MV-4-11 (cell line): ENCODE measurements at regions not wholly inside any gene's neighbourhood (a gene's known extent, or its start where the extent isn't known, plus 50 kb on each side); places are given as distances from the start of the nearest gene placed in this dataset.
"Not testable (repeated sequence)": the region's sequence is repeated elsewhere in the genome, so short reads cannot be mapped to it uniquely, and the experiment has no call there.

Experiments used
- DNase-seq: peaks from one replicate; lab custom pipeline; 2025; lab: John Stamatoyannopoulos, UW

DNA sequence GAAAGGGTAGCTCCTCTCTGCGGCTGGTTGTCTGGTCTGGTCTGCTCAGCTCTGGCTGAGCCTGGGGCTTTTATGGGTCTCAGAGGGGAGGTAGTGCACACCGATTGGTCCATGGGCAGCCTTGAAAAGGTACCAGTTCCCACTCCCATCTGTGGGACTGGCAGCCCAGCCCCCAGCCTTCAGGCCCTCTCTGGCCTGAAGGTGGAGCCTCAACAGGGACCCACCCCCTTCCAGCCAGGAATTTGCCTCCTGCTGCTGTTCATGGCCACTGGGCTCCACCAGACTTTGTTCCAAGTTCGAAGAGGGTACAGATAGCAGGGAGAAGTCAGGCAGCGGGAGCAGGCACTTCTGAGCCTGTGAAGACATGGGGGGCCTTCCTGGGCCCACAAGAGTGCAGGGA is 165.3 kb upstream of the SLC27A6 start:
- no peak for DNase-seq

GRCh38 chr5:128800377-128800776 is 164.9 kb upstream of the SLC27A6 start:
- DNase-seq = no peak

DNA sequence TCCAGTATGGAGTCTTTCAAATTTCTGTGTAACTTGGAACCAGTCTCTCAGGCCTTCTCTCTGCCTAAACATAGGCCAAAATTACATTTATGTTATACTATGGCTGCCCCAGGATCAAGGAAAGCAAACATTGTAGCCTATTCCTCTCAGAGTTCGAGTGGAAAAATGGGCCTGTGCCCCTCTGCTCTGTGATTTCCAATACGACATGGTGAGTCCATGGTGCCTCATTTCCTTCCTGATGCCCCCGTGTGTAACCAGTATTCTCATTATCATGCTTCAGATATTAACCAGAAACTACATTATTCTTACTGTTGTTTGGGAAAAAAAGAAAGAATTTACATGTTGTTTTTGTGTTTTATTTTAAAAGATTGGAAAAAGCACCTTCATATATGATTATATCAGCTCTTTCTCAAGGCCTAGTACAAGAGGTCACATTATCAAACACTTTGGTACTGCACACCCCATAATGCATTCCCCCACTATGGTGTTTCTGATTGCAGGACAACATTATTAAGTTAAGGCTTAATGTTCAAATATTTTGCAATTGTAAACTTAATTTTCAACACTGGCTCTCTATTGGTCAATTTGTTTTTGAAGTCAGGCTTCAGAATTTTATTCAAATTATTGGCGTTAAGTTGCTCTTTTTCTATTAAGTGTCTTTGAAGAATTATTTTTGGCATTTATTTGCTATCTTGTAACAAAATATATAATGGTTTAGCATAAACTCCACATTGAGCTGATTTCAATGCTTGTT is 151.8 kb upstream of the SLC27A6 start:
- DNase-seq = no peak

DNA sequence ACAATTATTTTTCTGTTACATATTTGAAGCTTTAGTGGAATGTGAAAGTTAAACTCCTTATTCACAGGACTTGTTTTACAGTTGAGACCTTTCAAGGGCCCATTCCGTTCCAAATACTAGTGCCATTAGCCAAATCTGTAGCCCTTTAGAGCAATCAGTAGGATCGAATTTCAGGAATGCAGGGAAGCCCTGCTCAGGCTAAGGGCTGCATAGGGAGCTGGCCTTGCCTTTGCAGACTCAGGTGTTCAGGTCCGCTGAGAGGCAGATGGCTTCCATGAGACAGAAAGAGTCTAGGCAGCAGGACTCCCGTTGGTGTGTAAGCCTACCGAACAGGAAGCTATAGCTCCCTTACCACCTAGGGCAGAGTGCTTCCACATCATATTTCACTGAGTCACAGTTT is 150.1 kb upstream of the SLC27A6 start:
- DNase-seq = no peak

- DNase-seq = no peak
Observed at GRCh38 chr5:128825826-128826225, 139.5 kb upstream of the SLC27A6 start.

DNA sequence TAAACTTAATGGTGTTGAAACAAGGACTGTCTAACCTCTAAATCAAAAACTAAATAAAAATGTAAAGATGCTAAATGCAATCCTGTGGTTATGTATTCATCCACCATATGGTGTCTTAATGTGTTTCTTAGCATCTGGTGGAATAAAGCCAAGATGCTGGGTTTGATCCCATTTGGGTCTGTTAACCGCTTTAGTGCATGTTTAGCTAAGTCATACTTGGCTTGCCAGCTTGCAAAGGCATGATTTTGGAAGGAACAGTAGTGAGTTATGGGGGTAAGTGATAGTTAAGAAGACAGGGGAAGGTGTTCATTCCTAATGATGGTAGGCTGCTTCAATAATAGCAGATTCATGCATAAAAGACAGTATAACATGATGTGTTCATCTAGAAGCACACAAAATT is 139.0 kb upstream of the SLC27A6 start:
- no peak for DNase-seq

GRCh38 chr5:128836571-128836970 is 128.7 kb upstream of the SLC27A6 start:
- DNase-seq = no peak

- DNase-seq = no peak
Observed at GRCh38 chr5:128838623-128839022, 126.7 kb upstream of the SLC27A6 start.

DNA sequence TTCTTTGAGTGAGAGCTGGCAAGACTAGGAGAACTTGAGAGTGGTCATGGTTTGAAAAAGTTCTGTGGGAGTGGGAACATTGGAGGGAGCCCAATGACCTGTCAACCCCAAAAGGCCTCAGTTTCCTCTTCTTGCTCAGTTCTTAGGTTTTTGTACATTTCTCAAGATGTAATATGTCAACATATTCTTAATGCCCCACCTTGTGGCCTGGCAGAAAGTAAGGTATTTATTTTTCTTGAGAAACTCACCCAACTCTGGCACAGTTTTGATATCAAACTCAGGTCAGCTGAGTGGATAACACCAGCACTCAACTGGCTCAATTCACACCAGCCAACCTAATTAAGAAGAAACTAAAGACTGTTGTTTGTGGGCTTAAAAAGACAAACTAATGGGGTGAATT is 123.0 kb upstream of the SLC27A6 start:
- no peak for DNase-seq

DNA sequence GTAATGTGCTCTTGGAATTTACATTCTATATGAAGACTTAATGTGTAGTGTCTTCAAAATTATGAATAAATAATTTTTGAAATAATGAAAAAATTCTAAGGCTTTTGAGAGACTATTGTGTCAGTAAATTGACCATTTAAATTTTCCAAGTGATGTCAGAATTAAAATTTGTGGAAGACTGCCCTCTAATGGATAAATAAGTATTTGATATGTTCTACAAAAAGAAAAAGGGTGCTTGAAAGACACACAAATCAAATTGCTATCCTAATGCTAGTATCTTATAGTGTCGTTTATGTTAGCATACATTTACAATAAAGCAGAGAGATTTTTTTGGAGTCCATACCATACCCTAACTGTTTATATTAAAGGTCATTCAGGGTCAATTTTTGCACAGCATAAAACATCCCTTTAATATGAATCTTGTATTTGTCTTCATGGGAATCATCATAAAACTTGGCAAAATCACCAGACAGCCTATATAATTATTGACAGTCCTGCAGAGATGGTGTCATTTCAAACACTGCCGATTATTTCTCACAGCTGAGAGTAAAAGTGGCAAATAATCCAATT is 120.8 kb upstream of the SLC27A6 start:
- DNase-seq = no peak

- no peak for DNase-seq
Observed at GRCh38 chr5:128850049-128850448, 115.2 kb upstream of the SLC27A6 start.

- no peak for DNase-seq
Observed at GRCh38 chr5:128854931-128855330, 110.4 kb upstream of the SLC27A6 start.

DNA sequence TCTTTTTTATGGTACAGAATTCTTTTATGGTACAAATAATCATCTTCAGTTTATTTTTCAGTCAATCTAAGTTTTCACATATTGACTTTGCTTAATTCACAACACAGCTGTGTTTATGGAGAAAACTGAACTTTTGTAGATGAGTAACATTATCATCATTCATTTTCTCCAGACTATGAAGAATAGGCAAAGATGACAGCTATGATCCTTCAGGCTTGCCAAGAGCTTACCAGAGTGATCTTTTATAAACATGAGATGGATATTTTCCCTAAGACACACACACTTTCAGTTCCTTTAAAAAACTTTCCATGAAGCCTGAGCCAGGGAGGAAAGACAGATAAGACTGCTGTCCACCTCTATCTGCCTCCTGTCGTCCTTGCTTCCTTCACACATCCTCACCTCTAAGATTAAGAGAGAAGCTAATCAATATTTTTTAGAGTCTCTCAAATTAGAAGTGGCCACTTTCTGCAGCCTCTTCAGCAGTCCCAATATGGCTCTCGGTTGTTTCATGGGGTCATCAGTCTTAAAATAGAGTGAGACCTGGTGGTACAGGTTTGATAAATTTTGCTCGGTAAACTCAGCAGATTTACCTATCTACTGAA is 108.1 kb upstream of the SLC27A6 start:
- DNase-seq = no peak

GRCh38 chr5:128858995-128859394 is 106.3 kb upstream of the SLC27A6 start:
- DNase-seq = no peak

GRCh38 chr5:128861155-128861554 is 104.1 kb upstream of the SLC27A6 start:
- not testable (repeated sequence) for DNase-seq

GRCh38 chr5:128869970-128870369 is 95.3 kb upstream of the SLC27A6 start:
- DNase-seq = no peak

DNA sequence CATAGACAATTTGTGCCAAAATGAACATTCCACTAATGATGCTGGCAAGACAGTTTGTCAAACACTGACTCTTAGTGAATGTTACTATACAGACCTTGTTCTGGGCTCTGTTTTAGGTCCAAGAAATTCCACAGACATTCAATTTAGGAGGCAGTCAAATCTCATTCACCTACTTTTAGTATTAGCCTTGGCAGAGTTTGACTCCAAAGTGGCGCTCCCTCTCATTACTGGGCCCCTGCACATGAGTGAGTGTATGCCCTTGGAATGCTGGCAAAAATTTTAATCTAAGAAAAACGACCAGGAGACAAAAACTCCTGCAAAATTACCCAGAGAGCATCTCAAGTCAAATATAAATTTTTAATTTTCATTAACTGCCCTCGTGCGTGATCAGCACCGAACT is 94.9 kb upstream of the SLC27A6 start:
- no peak for DNase-seq

DNA sequence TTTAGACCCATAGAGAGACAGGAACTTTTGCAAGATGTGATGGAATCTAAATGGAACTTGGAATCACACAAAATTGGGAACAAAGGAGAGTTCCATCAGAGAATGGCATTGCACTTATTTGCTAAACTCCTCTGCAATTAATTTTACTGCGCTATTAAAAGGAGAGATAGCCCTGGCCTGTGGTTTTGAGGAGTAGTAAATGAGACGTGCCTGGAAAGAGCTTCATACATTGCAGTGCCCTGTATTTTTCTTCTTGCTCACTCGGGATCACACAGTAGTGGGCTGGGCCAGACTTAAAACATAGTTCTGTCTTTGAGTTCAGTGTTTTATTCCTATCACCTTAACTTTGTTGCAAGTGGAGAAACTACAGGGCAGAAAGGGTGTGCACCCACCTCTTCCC is 94.4 kb upstream of the SLC27A6 start:
- no peak for DNase-seq

GRCh38 chr5:128876569-128877382 is 88.5 kb upstream of the SLC27A6 start:
- DNase-seq = no peak

DNA sequence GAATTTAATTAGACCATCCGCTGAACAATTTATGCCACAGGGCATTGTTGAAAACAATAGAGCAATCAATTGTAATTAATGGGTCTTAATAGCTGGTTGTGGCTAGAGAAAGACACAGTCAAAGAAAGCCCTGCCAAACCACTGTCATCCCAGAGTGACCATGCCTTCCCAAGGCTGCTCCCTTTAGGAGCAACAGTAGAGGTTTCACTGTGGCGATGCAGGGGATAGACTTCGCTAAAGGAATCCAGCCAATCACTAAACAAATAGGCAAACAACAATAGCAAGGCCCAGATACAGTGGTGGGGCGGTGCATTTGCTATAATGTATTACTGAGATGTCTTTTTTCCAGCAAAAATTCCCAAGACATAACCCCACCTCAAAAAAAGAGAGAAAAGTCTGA is 87.8 kb upstream of the SLC27A6 start:
- DNase-seq = no peak

- DNase-seq = no peak
Observed at GRCh38 chr5:128881502-128882018, 83.7 kb upstream of the SLC27A6 start.

DNA sequence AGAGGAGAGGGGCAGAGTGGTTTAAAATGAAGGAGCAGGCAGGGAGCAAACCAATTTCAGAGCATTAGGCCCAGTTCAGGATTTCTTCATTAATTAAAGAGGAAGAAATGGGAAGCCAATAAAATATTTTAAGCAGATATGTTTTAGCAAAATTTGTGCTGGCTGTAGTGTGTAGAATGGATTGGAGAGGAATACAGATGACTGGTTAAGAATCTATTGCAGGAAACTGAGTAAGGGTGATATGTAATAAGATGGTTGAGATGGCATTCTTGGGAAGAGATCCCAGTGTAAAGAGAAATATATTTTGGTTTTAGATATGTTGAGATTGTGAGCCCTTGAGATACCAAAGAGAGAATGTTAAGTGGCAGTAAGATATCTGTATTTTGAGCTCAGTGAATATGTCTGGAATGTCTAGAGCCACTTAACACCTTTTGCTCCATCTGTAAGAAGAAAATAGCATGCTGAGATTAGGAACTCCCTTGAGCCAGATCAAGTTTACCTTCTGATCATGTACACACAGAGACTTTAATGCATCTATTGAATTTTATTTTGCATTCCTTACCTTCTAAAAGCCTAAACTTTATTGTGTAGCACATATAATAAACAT is 79.5 kb upstream of the SLC27A6 start:
- no peak for DNase-seq
